SK-N-SH treated with all-trans-retinoic acid at 6 μM for 48 hours (cell line): ENCODE measurements at regions not wholly inside any gene's neighbourhood (a gene's known extent, or its start where the extent isn't known, plus 50 kb on each side); places are given as distances from the start of the nearest gene placed in this dataset.
"Not testable (repeated sequence)": the region's sequence is repeated elsewhere in the genome, so short reads cannot be mapped to it uniquely, and the experiment has no call there.

Source experiments
- ARNTL ChIP-seq: fragments of 450-650 bp; formaldehyde crosslinking; IDR thresholded peaks from 2 replicates; pipeline ENCODE4 v1.5.0; 2020; ENCODE audit warnings: low read depth, mild to moderate bottlenecking, moderate library complexity, borderline replicate concordance
- BACH2 ChIP-seq: fragments of 250-450 bp; sonication (Bioruptor Pico); IDR thresholded peaks from 2 replicates; pipeline ENCODE4 v1.9.0; 2021; ENCODE audit warnings: mild to moderate bottlenecking, borderline replicate concordance
- CREB5 ChIP-seq: fragments of 250-450 bp; sonication (Bioruptor Pico); IDR thresholded peaks from 2 replicates; pipeline ENCODE4 v1.5.1; 2020; ENCODE audit warnings: low read depth, mild to moderate bottlenecking, moderate library complexity
- ESRRG ChIP-seq: fragments of 250-450 bp; sonication (Bioruptor Pico); IDR thresholded peaks from 2 replicates; pipeline ENCODE4 v1.6.1; 2021; ENCODE audit warnings: mild to moderate bottlenecking
- GLIS3 ChIP-seq: fragments of 250-450 bp; sonication (Bioruptor Pico); IDR thresholded peaks from 2 replicates; pipeline ENCODE4 v1.5.0; 2020; ENCODE audit warnings: mild to moderate bottlenecking, moderate library complexity
- PATZ1 ChIP-seq: fragments of 250-450 bp; sonication (Bioruptor Pico); IDR thresholded peaks from 2 replicates; pipeline ENCODE4 v1.8.0; 2020; ENCODE audit warnings: mild to moderate bottlenecking, moderate library complexity, borderline replicate concordance
- RARB ChIP-seq: fragments of 250-450 bp; sonication (Bioruptor Pico); IDR thresholded peaks from 2 replicates; pipeline ENCODE4 v1.8.0; 2021; ENCODE audit warnings: mild to moderate bottlenecking, moderate library complexity
- SNAI2 ChIP-seq: fragments of 250-450 bp; sonication (Bioruptor Pico); IDR thresholded peaks from 2 replicates; pipeline ENCODE4 v1.5.0; 2020; ENCODE audit warnings: mild to moderate bottlenecking, moderate library complexity
- TCF4 ChIP-seq: fragments of 250-450 bp; sonication (Bioruptor Pico); IDR thresholded peaks from 2 replicates; pipeline ENCODE4 v1.8.0; 2021; ENCODE audit warnings: mild to moderate bottlenecking, moderate library complexity, borderline replicate concordance
- ZC3H10 ChIP-seq: fragments of 250-450 bp; sonication (Bioruptor Pico); IDR thresholded peaks from 2 replicates; pipeline ENCODE4 v1.5.1; 2021; ENCODE audit warnings: mild to moderate bottlenecking, moderate library complexity
- ZNF565 ChIP-seq: fragments of 450-650 bp; formaldehyde crosslinking; conservative IDR thresholded peaks from 2 replicates; pipeline ENCODE4 v1.5.0; 2020; ENCODE audit warnings: low read depth, mild to moderate bottlenecking, moderate library complexity
- ZNF70 ChIP-seq: fragments of 450-650 bp; formaldehyde crosslinking; IDR thresholded peaks from 2 replicates; pipeline ENCODE4 v1.5.0; 2020; ENCODE audit warnings: mild to moderate bottlenecking, moderate library complexity

- not testable (repeated sequence) for TF ChIP-seq ZNF70; BACH2; RARB; ZC3H10; PATZ1 (CRISPR knock-in tag); ARNTL (CRISPR knock-in tag); ESRRG (CRISPR knock-in tag); TCF4 (CRISPR knock-in tag); CREB5 (CRISPR knock-in tag); ZNF565; GLIS3 (CRISPR knock-in tag); SNAI2 (CRISPR knock-in tag)
Measured at GRCh38 chr13:16201202-16201601, 2980.4 kb downstream of the TUBA3C start.
